Gastroesophageal sphincter (tissue), 4 donors: ENCODE measurements at regions not wholly inside any gene's neighbourhood (a gene's known extent, or its start where the extent isn't known, plus 50 kb on each side); places are given as distances from the start of the nearest gene placed in this dataset.

Experiments used
- ATAC-seq: fragments of 150-250 bp; one replicate; pipeline ENCODE4 v1.9.1; 2016; ENCODE audit warnings: mild to moderate bottlenecking, moderate library complexity
- H3K27ac ChIP-seq, 4 donors: fragments of 200-600 bp; sonication (generic) in 3 of 4; 1 replicate in 3 of 4; 2 replicates in 1 of 4; pipeline ENCODE4 v1.5.1; 2016 to 2019
- H3K27me3 ChIP-seq: fragments of 200-600 bp; sonication (generic); one replicate; pipeline ENCODE4 v1.5.1; 2019
- H3K36me3 ChIP-seq, 2 donors: fragments of 200-600 bp; sonication (generic); one replicate each; pipeline ENCODE4 v1.5.1; 2019; ENCODE audit warnings: control low read depth in 1 of 2
- H3K4me1 ChIP-seq, 3 donors: fragments of 200-600 bp; sonication (generic); 1 replicate in 2 of 3; 2 replicates in 1 of 3; pipeline ENCODE4 v1.5.1; 2016 to 2019; ENCODE audit warnings: control low read depth in 2 of 3
- H3K4me3 ChIP-seq, 2 donors: fragments of 200-600 bp; sonication (generic); one replicate each; pipeline ENCODE4 v1.5.1; 2019; ENCODE audit warnings: mild to moderate bottlenecking in 1 of 2, moderate library complexity in 1 of 2
- H3K9me3 ChIP-seq, 3 donors: fragments of 200-600 bp; sonication (generic); one replicate each; pipeline ENCODE4 v1.5.1; 2017 to 2019; ENCODE audit warnings: control low read depth in 2 of 3
- EP300 ChIP-seq: sonication (generic); formaldehyde crosslinking; IDR thresholded peaks from one replicate; pipeline ENCODE4 v1.6.1; 2017; ENCODE audit warnings: antibody characterized with exemption, mild to moderate bottlenecking
- POLR2A ChIP-seq, 2 donors: fragments of 450-650 bp; IDR thresholded peaks; one replicate each; pipeline ENCODE4 v1.6.1; 2017; ENCODE audit warnings: antibody characterized with exemption in 2 of 2, mild to moderate bottlenecking in 2 of 2, moderate library complexity in 1 of 2
- POLR2AphosphoS5 ChIP-seq: sonication (generic); formaldehyde crosslinking; IDR thresholded peaks from one replicate; pipeline ENCODE4 v1.6.1; 2017; ENCODE audit warnings: antibody characterized with exemption
- WGBS, 2 donors: methylation state at CpG; one replicate each; pipeline ENCODE4 v1.1.5; 2018; ENCODE audit warnings: low coverage in 1 of 2; 5-methylcytosine and 5-hydroxymethylcytosine counted together
- TF ChIP-seq, protein P1 (sequence below), 4 experiments: fragments of 200-600 bp in 2 of 4; fragments of 450-650 bp in 2 of 4; sonication (generic) in 1 of 4; IDR thresholded peaks; one replicate each; pipeline ENCODE4 v1.5.1; 2017 to 2019; ENCODE audit warnings: antibody characterized with exemption in 4 of 4, mild to moderate bottlenecking in 2 of 4, moderate library complexity in 2 of 4

DNA sequence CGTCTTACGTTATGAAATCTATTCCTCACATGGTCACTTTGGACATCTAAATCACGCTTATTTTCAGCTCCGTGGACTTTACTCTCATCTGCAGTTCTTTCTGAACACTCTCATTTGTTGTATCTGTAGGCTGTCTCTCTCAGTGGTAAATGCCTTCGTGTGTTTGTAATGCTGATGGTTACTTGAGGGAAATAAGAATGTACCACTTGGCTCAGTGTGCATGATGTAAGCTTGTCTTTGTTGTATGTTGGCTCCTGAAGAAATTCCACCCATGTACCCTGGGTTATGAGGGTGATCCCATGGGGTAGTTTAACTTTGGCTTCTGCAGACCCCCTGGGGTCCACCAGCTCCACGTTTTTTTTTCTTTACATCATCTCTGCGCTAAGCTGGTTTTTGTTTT is 378.4 kb downstream of the SETD4 start:
- peaks cover 6% of the 10 kb centered on the region for H3K27me3 ChIP-seq
- 76 to 80% methylated on average over 7 of the region's 7 CpGs for WGBS, 2 donors
- ATAC-seq, result no peak

DNA sequence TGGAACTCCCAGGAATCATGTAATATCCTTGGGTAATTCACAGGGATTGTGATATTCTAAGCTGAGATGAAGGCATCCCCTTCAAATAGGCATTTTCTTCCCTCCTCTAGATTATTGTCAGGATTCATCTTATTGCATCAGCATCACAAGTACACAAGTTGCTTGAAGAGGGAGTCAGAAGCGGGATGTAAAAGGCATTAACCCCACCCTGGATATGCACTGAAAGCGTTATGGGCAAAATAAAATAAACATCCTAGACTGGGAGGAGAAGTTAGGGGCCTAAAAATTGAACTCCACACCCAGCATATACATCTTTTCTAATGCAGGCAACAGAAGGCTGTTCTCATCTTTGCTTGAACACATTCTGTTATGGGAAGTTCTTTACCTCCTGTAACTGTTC is 381.2 kb downstream of the SETD4 start:
- Histone ChIP-seq H3K4me3 (no peak overlapping the region), H3K4me1 (no peaks in the 10 kb centered on the region), H3K27ac (no peak overlapping the region), H3K36me3 (no peaks in the 10 kb centered on the region), H3K27me3 (peaks cover 23% of the 10 kb centered on the region), H3K9me3 (no peaks in the 10 kb centered on the region)
- TF ChIP-seq, protein P1, sequence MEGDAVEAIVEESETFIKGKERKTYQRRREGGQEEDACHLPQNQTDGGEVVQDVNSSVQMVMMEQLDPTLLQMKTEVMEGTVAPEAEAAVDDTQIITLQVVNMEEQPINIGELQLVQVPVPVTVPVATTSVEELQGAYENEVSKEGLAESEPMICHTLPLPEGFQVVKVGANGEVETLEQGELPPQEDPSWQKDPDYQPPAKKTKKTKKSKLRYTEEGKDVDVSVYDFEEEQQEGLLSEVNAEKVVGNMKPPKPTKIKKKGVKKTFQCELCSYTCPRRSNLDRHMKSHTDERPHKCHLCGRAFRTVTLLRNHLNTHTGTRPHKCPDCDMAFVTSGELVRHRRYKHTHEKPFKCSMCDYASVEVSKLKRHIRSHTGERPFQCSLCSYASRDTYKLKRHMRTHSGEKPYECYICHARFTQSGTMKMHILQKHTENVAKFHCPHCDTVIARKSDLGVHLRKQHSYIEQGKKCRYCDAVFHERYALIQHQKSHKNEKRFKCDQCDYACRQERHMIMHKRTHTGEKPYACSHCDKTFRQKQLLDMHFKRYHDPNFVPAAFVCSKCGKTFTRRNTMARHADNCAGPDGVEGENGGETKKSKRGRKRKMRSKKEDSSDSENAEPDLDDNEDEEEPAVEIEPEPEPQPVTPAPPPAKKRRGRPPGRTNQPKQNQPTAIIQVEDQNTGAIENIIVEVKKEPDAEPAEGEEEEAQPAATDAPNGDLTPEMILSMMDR (IDR thresholded peaks at IDR 0.05), result no peak
- no peak for TF ChIP-seq POLR2A (IDR thresholded peaks at IDR 0.05)
- ATAC-seq, result no peak
- 67 to 83% methylated on average over 1 to 2 of the region's 2 CpGs for WGBS, 2 donors

More for the DNA sequence above, 378.4 kb downstream of the SETD4 start:
- Histone ChIP-seq H3K36me3 (no peaks in the 10 kb centered on the region), H3K4me3 (no peak overlapping the region), H3K9me3 (no peaks in the 10 kb centered on the region), H3K27ac (no peak overlapping the region), H3K4me1 (no peaks in the 10 kb centered on the region)
- TF ChIP-seq EP300, result no peak
- no peak for TF ChIP-seq POLR2AphosphoS5
- no peak for TF ChIP-seq POLR2A (IDR thresholded peaks at IDR 0.05)
- TF ChIP-seq, protein P1 (IDR thresholded peaks at IDR 0.05), result no peak

DNA sequence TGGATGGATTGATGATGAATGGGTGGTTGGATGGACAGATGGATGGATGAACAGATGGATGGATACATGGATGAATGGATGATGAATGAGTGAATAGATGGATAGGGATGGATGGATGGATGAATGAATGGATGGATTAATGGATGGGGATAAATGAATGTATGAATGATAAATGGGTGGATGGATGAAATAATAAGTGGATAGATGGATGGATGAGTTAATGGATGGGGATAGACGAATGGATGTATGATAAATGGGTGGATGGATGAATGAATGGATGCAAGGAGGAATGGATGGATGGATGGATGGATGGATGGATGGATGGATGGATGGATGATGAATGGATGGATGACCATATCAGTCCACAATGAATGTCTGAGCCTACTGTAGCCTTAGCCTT is 381.9 kb downstream of the SETD4 start:
- 80 to 84% methylated on average over 1 of the region's 1 CpG for WGBS, 2 donors
- Histone ChIP-seq H3K36me3 (no peaks in the 10 kb centered on the region), H3K4me3 (no peak overlapping the region), H3K4me1 (no peaks in the 10 kb centered on the region), H3K27me3 (peaks cover 27% of the 10 kb centered on the region), H3K9me3 (no peaks in the 10 kb centered on the region), H3K27ac (no peak overlapping the region)
- TF ChIP-seq POLR2A (IDR thresholded peaks at IDR 0.05) (no peak), POLR2AphosphoS5 (no peak), EP300 (no peak)
- TF ChIP-seq, protein P1 (IDR thresholded peaks at IDR 0.05), result no peak
- no peak for ATAC-seq

DNA sequence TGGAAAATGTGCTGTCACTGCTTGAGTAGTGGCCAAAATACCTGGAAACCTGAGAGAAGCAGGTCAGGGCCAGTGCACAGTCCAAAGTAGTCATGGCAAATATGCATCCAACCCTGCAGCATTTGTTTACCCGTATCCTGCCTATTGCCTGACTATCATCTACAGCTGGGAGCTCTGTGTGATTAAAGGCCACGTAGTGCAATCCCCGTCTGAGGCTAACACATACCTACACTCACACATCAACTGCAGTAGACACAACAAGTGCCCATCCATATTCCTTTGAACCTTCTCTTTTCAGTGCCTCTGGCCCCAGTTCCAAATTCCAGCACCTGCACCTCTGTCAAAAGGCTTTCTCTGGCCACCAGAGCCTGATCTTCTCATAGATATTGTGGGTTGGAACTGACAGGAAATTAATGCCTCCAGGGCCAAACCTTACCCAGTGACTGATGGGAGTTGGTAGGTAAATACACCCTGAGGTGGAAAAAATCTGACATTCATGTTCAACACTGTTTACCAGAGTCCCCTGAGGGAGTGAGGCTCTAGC is 383.0 kb downstream of the SETD4 start:
- Histone ChIP-seq H3K4me1 (no peaks in the 10 kb centered on the region), H3K27me3 (peaks cover 37% of the 10 kb centered on the region), H3K4me3 (no peak overlapping the region), H3K27ac (no peak overlapping the region), H3K36me3 (no peaks in the 10 kb centered on the region), H3K9me3 (no peaks in the 10 kb centered on the region)
- no peak for ATAC-seq
- TF ChIP-seq EP300, result no peak
- TF ChIP-seq POLR2A (IDR thresholded peaks at IDR 0.05), result no peak
- no peak for TF ChIP-seq POLR2AphosphoS5
- TF ChIP-seq, protein P1 (IDR thresholded peaks at IDR 0.05), result no peak
- WGBS, 2 donors, result 71 to 96% methylated on average over 1 to 3 of the region's 3 CpGs

DNA sequence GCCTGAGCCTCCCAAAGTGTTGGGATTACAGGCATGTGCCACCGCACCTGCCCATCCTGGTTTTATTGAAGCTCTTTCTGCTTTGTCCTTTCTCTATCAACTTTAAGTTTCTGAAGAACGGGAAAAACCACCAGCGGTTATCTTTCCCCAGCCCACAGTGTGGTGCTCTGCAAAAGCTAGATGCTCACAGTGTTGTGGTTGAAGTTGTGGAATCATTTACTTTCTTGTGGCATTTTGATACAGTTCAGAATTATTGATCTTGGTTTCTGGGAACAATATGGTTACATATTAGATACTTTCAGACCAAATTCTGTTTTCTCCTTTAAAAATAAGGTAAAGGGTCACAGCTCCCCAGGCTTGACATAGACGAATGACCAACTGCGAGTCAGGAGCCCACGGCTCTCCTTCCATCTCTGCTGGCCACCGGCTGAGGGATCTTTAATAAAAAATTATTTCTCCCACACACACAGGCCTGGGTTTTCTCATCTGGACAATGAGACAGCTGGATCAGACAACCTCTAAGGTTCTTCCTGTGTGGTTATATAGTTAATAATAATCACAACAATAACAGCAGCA is 385.3 kb downstream of the SETD4 start:
- Histone ChIP-seq H3K27ac (no peak overlapping the region), H3K9me3 (no peaks in the 10 kb centered on the region), H3K4me1 (no peaks in the 10 kb centered on the region), H3K4me3 (no peak overlapping the region), H3K27me3 (peaks cover 38% of the 10 kb centered on the region), H3K36me3 (no peaks in the 10 kb centered on the region)
- ATAC-seq, result no peak
- 26 to 53% methylated on average over 6 to 7 of the region's 7 CpGs for WGBS, 2 donors
- TF ChIP-seq POLR2A (IDR thresholded peaks at IDR 0.05) (no peak), EP300 (no peak), POLR2AphosphoS5 (no peak)
- TF ChIP-seq, protein P1 (IDR thresholded peaks at IDR 0.05), result no peak
